IMR-90 (cell line): ENCODE measurements at regions not wholly inside any gene's neighbourhood (a gene's known extent, or its start where the extent isn't known, plus 50 kb on each side); places are given as distances from the start of the nearest gene placed in this dataset.

Experiments
- ATAC-seq: fragments of 200-7000 bp; cut with Tn5 transposase; 2 replicates; pipeline ENCODE4 v1.9.1; 2020; ENCODE audit warnings: low read depth, mild to moderate bottlenecking, moderate library complexity
- BruUV-seq: library from RNA; stranded (reverse); fragments of 400-500 nt; replicated peaks from 2 replicates; lab custom pipeline; 2021; lab: Mats Ljungman, UMichigan
- CTCF ChIA-PET: fragments of 300-600 bp; formaldehyde crosslinking; extraction: SDS; loops from one replicate; lab custom pipeline; 2021; ENCODE audit warnings: antibody characterized with exemption; lab: Yijun Ruan, JAX
- POLR2A ChIA-PET: fragments of 300-600 bp; sonication (Branson Sonifier 250); formaldehyde crosslinking; loops from one replicate; lab custom pipeline; 2022; ENCODE audit warnings: antibody characterized with exemption; ENCODE audit not compliant: unreplicated experiment; lab: Charles Lee
- DNase-seq: peaks from one replicate; pipeline ENCODE4 v3.0.0; 2013
- H2AFZ ChIP-seq: replicated peaks from 2 replicates; pipeline ENCODE3; 2013; ENCODE audit warnings: low read length, mild to moderate bottlenecking; ENCODE audit not compliant: poor library complexity
- H2AK5ac ChIP-seq: 2 replicates; pipeline ENCODE4 v1.6.1; 2013; ENCODE audit warnings: low read depth, low read length, inconsistent platforms
- H2AK9ac ChIP-seq: replicated peaks from 2 replicates; pipeline ENCODE3; 2013; ENCODE audit warnings: mild to moderate bottlenecking, low read depth, low read length, moderate library complexity; ENCODE audit not compliant: poor library complexity
- H2BK120ac ChIP-seq: 2 replicates; pipeline ENCODE4 v1.6.1; 2013; ENCODE audit warnings: low read depth, low read length, inconsistent platforms
- H2BK15ac ChIP-seq: 3 replicates; pipeline ENCODE4 v1.6.1; 2013; ENCODE audit warnings: low read depth, low read length, inconsistent platforms
- H2BK20ac ChIP-seq: 2 replicates; pipeline ENCODE4 v1.6.1; 2013; ENCODE audit warnings: low read depth, mild to moderate bottlenecking, inconsistent platforms, low read length, moderate library complexity
- H2BK5ac ChIP-seq: 2 replicates; pipeline ENCODE4 v1.6.1; 2013; ENCODE audit warnings: mild to moderate bottlenecking, low read depth, low read length, inconsistent platforms; ENCODE audit not compliant: poor library complexity, severe bottlenecking
- H3K14ac ChIP-seq: replicated peaks from 2 replicates; pipeline ENCODE4 v1.6.1; 2013; ENCODE audit warnings: low read depth, low read length, inconsistent platforms
- H3K18ac ChIP-seq: 2 replicates; pipeline ENCODE4 v1.6.1; 2013; ENCODE audit warnings: low read depth, low read length, control low read depth
- H3K23ac ChIP-seq: 2 replicates; pipeline ENCODE4 v1.6.1; 2013; ENCODE audit warnings: low read depth, low read length, inconsistent platforms
- H3K27ac ChIP-seq: 2 replicates; pipeline ENCODE4 v1.5.1; 2013; ENCODE audit warnings: mild to moderate bottlenecking, control low read depth, low read length; ENCODE audit not compliant: insufficient read depth
- H3K27me3 ChIP-seq: 2 replicates; pipeline ENCODE4 v1.6.1; 2013; ENCODE audit warnings: low read length; ENCODE audit not compliant: control insufficient read depth, insufficient read depth
- H3K36me3 ChIP-seq: 2 replicates; pipeline ENCODE4 v1.6.1; 2013; ENCODE audit warnings: low read length, mixed read lengths; ENCODE audit not compliant: control insufficient read depth, insufficient read depth
- H3K4ac ChIP-seq: 2 replicates; pipeline ENCODE4 v1.6.1; 2013; ENCODE audit warnings: low read depth, low read length, inconsistent platforms
- H3K4me1 ChIP-seq: 2 replicates; pipeline ENCODE4 v1.6.1; 2013; ENCODE audit warnings: low read length, mixed read lengths; ENCODE audit not compliant: control insufficient read depth, insufficient read depth
- H3K4me2 ChIP-seq: 2 replicates; pipeline ENCODE4 v1.6.1; 2013; ENCODE audit warnings: low read depth, mild to moderate bottlenecking, control low read depth, low read length, moderate library complexity
- H3K4me3 ChIP-seq: 2 replicates; pipeline ENCODE4 v1.5.1; 2013; ENCODE audit warnings: low read depth, mild to moderate bottlenecking, control low read depth, low read length, moderate library complexity; ENCODE audit not compliant: insufficient read depth
- H3K56ac ChIP-seq: 2 replicates; pipeline ENCODE4 v1.6.1; 2013; ENCODE audit warnings: low read length, inconsistent platforms; ENCODE audit not compliant: insufficient read depth; ENCODE audit errors: extremely low read depth
- H3K79me1 ChIP-seq, 2 experiments: 2 replicates each; pipeline ENCODE4 v1.6.1; 2013; ENCODE audit warnings: low read length in 2 of 2, inconsistent platforms in 1 of 2, low read depth in 1 of 2
- H3K9ac ChIP-seq: 2 replicates; pipeline ENCODE4 v1.6.1; 2013; ENCODE audit warnings: low read depth, low read length, control low read depth
- H3K9me1 ChIP-seq: 2 replicates; pipeline ENCODE4 v1.6.1; 2013; ENCODE audit warnings: low read length, inconsistent platforms; ENCODE audit not compliant: insufficient read depth
- H3K9me3 ChIP-seq: 2 replicates; pipeline ENCODE4 v1.6.1; 2013; ENCODE audit warnings: low read length; ENCODE audit not compliant: control insufficient read depth, insufficient read depth
- H4K20me1 ChIP-seq: 2 replicates; pipeline ENCODE4 v1.6.1; 2013; ENCODE audit warnings: low read length, inconsistent platforms; ENCODE audit not compliant: insufficient read depth
- H4K5ac ChIP-seq: 2 replicates; pipeline ENCODE4 v1.6.1; 2013; ENCODE audit warnings: mild to moderate bottlenecking, low read depth, low read length, control low read depth
- H4K8ac ChIP-seq, 2 experiments: 2 replicates each; pipeline ENCODE4 v1.6.1; 2013; ENCODE audit warnings: low read depth in 2 of 2, low read length in 2 of 2, control low read depth in 1 of 2, inconsistent platforms in 1 of 2
- H4K91ac ChIP-seq: 2 replicates; pipeline ENCODE4 v1.6.1; 2013; ENCODE audit warnings: low read depth, low read length, inconsistent platforms; ENCODE audit not compliant: insufficient read depth
- MAFK ChIP-seq: IDR thresholded peaks from 2 replicates; pipeline ENCODE4 v1.6.1; 2012; ENCODE audit warnings: low read depth, low read length, improper control_type of control experiment
- NFE2L2 ChIP-seq: fragments of 150-350 bp; IDR thresholded peaks from 2 replicates; pipeline ENCODE4 v1.6.1; 2016; ENCODE audit warnings: low read depth, mild to moderate bottlenecking, low read length
- RAD21 ChIP-seq: IDR thresholded peaks from 2 replicates; pipeline ENCODE4 v1.6.1; 2012; ENCODE audit warnings: low read length, improper control_type of control experiment
- WGBS, 2 experiments: methylation state at CpG; one replicate each; pipeline versions ENCODE4 v1.1.5 to v1.1.7; 2013; ENCODE audit warnings: missing lambda C conversion rate in 2 of 2; ENCODE audit not compliant: insufficient read length in 1 of 2; ENCODE audit errors: extremely low coverage in 2 of 2; 5-methylcytosine and 5-hydroxymethylcytosine counted together
- dilution Hi-C: fragments of 300-500 bp; cut with HindIII; formaldehyde crosslinking; loops from one replicate; pipeline ENCODE4 v1.14.3; 2018; ENCODE audit warnings: low sequenced_read_pairs; ENCODE audit not compliant: unreplicated experiment
- in situ Hi-C: fragments of 300-500 bp; cut with MboI; formaldehyde crosslinking; loops from 3 replicates; pipeline ENCODE4 v1.14.3; 2019; ENCODE audit warnings: low sequenced_read_pairs, inconsistent platforms, mixed read lengths
- intact Hi-C: fragments of 100-400 bp; cut with micrococcal nuclease; formaldehyde crosslinking; loops from 2 replicates; pipeline ENCODE4 v1.10.0; 2022

DNA sequence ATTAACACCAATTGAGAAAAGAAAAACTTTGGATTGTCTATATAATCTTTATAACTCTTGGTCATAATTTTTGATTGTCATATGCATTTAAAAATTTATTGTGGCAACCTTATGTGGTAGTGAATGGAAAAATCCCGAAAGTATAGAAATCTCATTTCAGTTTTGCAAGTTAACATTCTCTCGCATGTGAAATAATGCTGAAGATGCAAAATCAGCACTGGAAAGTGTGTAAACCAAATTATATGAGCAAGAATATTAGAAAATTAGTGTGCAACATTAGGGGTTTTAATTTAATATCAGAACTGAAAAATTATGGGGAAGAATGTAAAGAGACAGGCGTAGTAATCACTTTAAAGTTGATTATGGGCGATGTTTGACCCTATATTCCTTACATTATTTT, 1472.8 kb downstream of the PCDH7 start:
- no peak for ATAC-seq
- TF ChIP-seq NFE2L2 (no peak), MAFK (peak; percentile 80), RAD21 (no peak)
- Histone ChIP-seq H2BK120ac (no peak overlapping the region), H2AFZ (no peak overlapping the region), H3K79me1 (no peaks in the 10 kb centered on the region), H3K56ac (no peak overlapping the region), H3K9me1 (no peaks in the 10 kb centered on the region), H3K9me3 (no peaks in the 10 kb centered on the region; the same call in 1 of the 2 replicates), H2AK5ac (no peak overlapping the region), H2BK20ac (no peak overlapping the region), H2BK15ac (no peak overlapping the region), H3K4me1 (no peaks in the 10 kb centered on the region), H4K20me1 (no peaks in the 10 kb centered on the region), H4K8ac (no peak overlapping the region), H3K14ac (no peak overlapping the region), H2BK5ac (no peak overlapping the region), H2AK9ac (no peak overlapping the region), H3K36me3 (no peaks in the 10 kb centered on the region), H4K91ac (no peak overlapping the region), H3K4me2 (no peak overlapping the region), H3K27me3 (no peaks in the 10 kb centered on the region), H3K9ac (no peak overlapping the region), H3K27ac (no peak overlapping the region), H3K23ac (no peak overlapping the region), H3K4ac (no peak overlapping the region), H3K4me3 (no peak overlapping the region), H4K5ac (no peak overlapping the region), H3K18ac (no peak overlapping the region)
- ChIA-PET CTCF (no interaction called here), POLR2A (no interaction called here)
- in situ Hi-C loops (no loop called here), intact Hi-C loops (no loop called here), dilution Hi-C loops (no loop called here)
- DNase-seq: no peak
- BruUV-seq: no TSS peak
- WGBS, 2 experiments: no CpG with 5 or more reads among the region's 4 CpGs
